HG03469 (cell line): ENCODE measurements at regions not wholly inside any gene's neighbourhood (a gene's known extent, or its start where the extent isn't known, plus 50 kb on each side); places are given as distances from the start of the nearest gene placed in this dataset.

Experiments used
- ATAC-seq: cut with Tn5 transposase; IDR thresholded peaks from one replicate; pipeline ENCODE4 v1.9.1; 2021; ENCODE audit warnings: mild to moderate bottlenecking, moderate library complexity, moderate number of reproducible peaks; ENCODE audit not compliant: unreplicated experiment

DNA sequence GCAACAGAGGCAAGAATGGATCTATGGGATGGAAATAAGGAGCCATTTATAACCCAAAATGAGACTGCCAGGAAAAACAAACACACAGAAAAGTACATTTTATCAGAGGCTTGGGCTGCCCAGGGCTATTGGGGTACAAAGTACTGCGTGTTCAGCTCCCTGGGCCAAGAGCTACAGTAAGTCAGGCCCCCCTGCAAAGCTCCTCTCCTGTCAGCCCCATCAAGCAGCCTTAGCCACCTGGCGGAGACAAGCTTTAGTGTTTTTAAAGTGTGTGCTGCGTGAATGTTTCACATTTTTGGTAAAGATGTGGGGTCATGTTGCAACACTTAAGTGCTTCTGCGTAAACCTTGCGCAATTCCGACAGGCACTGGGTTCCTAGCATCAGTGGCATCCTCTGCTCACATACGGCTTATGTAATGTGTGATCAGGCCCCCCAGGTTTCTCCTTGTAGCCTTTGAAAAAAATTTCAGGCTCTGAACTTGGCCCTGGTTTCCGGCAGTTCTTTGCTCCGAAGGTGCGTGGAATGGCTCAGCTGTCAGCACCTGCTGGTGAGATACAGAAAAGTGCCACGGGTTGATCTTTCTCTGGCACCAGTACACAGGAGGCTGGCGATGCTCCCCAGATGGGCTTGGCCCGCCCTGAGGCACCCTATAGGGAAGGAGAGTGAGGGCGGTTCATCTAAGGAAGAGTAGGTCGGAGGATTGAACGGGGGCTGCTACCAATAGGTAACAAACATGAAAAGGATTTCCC, 198.7 kb upstream of the EEA1 start:
- no peak for ATAC-seq

DNA sequence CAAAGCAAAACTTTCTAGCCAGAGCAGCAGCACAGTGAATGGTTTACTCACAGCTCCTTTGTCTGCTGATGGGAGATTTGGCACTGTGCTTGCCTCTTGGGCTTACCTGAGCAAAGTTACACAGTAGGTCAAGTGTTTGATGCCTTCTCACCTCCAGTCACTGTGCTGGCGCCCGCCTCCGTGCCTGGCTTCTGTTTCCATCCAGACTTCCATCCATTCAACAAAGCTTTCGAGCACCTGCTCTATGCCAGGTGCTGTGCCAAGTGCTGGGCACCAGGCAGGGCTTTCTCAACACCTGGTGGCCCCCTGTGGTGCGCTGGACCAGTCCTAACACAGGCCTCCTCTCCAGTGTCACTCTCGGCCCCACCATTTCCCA, 199.2 kb upstream of the EEA1 start:
- ATAC-seq, result no peak

DNA sequence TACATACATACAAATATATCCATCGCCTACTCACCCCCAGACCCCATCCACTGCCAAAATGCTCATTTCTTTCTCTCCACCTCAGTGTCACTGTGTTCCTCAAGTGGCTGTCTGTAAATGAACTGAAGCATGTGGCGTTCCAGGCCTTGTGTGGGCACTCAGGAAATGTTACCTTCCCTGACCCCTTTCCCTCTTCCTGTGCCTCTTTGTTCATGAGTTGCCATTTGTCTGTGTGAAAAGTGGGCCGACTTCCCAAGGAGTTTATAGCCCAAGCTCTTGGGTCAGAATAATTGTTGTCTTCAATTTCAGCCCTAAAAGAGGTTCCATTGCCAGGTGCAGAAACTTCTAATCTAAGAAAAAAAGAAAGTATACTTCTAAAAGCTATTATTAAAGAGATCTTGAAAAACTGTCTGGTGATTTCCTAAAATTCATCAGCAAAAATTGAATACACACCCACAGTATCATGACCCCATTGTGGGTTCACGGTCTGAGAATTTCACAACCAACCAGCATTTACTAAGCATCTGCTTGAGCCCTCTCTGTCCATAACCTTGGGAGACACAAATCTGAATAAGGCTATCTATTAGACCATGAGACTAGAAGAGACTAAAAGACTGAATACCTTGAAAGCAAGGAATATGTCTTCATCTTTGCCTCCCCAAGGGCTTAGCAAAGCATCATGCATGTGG, 201.4 kb upstream of the EEA1 start:
- ATAC-seq, result no peak

DNA sequence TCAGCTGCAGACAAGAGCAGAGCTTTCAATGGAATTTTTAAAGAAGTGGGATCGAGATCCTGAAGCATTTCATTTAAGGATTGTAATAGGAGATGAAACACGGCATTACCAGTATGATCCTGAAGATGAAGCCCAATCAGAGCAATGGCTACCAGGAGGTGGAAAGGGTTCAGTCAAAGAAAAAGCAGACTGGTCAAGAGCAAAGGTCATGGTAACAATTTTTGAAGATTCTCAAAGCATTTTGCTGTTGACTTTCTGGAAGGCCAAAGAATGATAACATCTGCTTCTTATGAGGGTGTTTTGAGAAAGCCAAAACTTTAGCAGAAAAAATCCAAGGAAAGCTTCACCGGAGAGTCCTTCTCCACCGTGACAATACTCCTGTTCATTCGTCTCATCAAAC, 204.3 kb upstream of the EEA1 start:
- ATAC-seq, result no peak

DNA sequence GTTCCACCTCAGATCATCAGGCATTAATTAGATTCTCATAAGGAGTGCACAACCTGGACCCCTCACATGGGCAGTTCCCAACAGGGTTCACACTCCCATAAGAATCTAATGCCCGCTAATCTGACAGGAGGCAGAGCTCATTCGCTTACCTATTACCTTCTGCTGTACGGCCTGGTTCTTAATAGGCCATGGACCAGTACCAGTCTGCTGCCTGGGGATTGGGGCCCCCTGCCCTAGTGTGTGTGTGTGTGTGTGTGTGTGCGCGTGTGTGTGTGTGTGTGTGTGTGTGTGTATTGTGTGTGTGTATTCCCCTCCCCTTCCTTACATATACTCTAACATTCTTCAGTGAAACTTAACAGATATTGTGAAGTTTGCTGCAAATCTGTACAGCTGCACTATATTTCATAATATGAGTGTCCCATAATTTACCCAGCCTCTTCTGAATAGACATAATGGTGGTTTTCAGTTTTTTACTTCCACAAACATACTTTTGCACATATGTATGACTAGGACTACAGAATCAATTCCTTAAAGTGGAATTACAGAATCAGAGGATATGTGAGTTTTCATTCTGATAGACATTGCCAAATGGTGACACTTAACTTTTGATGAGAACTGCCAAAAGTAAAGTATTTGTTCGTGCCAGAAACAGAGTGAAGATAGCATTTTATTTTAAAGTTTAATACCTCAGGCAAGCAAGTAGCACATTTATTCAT, 205.2 kb upstream of the EEA1 start:
- no peak for ATAC-seq

DNA sequence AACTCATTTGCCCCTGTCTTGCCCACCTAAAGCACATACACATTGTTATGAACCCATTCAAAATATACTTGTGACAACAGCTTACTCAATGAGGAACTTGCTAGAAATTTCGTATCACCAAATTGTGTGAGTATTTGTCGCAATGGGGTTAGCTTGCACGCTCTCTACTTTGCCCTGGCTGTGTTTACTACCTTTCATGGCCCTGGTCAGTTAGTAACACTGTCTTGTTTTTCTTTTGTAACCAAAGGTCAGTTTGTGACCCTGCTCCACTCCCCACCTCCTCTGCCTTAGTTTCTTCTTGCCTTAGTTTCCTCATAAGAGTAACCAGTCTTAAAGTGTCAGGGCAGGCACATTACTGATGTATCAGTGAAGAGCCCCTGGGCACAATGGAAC, 205.8 kb upstream of the EEA1 start:
- ATAC-seq, result no peak

DNA sequence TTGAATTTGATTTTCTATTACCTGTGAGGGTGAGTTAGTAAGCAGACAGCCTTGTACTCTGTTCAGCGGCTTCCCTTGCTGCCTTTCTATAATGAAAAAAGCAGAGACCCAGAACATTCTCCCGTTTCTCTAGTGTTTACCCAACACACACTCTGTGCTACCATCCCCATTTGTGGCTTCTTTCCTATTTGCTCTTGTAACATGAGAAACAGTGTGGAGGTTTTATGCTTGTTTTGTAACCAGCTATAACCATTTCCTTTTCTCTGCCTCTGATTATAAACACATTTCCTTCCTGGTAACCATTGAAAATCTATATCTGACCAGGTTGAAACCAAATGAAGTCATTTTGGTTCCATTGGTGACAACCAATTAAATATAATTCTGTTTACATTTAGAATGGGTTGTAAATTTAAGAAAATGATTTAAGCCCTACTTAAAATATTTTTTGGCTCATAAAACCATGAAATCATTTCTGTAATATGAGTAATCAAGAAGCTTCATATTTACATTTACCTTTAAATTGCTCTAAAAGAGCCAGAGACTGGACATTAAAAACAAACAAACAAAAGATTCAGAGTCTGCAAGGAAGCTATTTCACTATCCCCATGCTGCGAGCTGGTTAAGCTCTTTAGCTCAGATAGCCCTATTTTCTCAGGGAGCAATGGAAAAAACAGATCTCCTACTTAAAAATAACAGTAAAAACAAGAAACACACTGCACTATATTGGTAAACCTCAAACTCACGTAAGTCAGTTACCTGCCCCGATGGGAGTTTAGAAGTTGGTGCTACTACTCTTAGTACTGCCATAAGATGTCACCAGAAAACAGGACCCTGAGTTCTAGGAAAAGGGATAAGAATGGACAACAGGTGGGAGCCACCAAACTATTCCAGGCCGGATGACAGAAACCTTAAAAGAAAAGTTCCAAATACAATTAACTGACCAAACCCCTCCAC, 206.5 kb upstream of the EEA1 start:
- ATAC-seq, result no peak

DNA sequence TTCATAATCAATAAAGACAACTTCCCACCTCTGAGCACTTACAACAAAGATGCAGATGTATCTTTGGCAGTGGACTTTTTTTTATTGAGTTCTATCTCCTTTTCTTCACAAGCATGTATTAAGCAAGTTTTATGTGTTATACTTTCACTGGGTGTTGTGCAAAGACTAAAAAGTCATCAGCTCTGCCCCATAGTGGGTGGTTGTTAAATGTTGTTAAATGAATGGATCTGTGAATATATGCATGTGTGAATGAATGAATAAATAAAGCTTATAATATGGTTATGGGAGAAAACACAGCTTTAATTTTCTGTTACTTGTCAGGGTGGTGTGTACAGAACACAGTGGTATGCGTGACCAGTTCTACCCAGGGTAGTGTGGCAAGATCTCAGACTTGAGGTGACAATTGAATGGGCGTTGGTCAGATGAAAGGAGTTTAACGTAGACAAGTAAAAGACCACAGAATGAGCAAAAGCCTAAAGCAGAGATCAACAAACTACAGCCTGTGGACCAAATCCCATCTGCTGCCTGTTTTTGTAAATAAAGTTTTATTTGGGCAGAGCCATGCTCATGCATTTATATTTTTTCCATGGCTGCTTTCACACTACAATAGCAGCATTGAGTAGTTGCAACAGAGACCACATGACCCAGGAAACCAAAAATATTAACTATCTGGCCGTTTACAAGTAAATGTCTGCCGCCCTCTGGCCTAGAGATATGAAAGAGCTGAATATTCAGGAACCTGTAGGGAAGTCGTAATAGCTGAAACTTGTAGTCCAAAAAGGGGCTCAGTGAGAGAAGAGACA, 207.4 kb upstream of the EEA1 start:
- no peak for ATAC-seq

DNA sequence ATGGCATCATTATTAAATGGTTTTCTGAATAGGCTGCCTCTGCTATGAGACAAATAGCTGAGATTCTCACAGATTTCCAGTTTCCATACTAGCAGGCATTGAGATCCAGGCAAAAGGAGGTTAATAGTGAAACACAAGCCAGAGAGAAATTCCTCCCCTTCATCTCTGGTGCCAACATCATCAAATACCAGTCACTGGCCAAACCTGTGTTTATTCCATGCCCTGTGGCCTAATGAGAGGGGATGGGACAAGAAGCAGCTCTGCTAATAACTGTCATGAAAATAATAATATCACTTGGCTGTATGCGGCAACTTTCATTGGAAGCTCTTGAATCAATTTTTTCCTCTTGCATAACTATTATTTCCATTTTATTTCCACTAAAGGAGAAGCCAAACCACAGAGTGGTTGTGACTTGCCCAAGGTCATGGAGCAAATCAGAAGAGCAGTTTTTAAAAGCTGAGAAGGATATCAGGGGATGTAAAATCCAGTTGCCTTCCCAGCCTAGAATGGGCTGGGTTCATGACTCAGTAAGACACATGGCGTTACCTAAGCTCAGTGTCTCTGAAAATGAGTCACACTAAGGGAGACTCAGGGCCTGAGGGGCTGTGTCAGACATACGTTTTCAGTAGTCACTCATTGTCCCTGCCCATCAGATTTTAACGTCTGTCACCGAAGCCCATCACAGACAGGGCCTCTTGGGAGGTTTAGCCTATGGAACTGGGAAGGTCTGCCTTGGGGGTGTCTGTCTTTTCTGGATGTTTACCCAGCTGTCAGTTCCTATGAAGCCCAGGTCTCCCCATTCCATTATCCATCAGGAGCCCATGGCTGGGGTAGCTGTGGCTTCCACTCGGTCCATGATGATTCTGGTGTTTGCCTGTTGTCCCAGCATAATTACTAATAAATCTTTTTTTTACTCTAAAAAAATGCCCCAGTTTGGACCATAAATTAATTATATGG, 208.8 kb upstream of the EEA1 start:
- no peak for ATAC-seq

DNA sequence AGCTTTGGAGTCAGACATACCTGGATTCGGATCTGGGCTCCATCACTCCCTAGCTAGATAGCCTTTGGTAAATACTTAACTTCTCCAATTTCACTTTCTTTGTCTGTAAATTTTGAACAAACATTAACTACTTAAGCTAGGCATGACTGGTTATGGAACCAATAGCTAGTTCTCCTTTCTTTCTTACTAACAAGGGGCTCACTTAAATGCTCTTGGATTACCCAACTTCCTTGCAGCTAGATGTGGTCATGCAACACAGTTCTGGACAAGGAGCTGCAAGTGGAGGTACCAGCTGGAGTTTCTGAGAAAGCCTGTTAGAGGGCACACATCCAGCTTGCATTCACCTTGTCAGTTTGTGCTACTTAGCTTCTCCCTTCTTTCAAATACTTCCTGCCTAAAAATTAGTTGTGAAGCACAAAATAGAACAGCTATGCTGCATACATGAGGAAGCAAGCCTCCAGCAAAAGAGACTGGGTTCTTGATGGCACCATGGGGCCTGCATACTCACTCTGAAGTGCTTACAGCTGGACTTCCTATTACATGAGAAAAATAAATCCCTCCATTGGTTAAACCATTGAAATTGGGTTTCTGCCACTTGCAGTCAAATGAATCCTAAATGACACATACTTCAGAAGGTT, 210.1 kb upstream of the EEA1 start:
- ATAC-seq, result peak; percentile 68

DNA sequence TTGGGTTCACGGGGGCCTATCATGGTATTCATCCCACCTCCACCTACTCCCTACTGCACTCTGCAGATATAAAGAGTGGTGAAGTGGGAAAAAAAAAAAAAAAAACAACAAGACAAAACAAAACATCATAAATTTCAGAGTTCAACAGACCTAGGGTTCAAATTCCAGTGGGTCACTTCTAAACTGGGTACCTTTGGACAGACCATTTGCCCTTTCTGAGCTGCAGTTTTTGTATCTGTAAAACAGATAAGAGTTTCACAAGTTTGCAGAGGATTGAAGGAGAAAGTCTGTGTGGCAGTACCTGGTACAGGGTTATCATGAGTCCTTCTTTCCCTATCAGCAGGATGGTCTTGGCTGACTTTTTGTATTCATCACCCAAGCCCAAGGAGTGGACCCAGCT, 211.2 kb upstream of the EEA1 start:
- no peak for ATAC-seq

DNA sequence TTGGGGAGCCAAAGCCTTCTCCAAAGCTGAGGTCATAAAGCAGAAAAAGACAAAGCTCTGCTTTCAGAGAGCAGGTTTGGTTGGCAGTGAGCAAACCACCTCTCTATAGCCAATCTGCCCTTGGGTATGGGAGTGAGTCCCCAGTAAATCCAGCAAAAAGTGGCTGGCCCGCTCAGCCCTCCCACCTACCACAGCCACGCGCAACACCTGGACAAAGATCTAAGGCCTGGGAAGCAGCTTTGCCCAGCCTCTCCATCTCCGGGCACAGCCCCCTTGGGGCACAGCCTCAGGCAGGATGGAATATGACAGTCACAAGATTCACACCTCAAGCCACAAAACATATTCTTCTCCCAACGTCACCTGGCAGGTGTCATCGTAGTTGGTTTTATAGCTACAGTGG, 211.7 kb upstream of the EEA1 start:
- no peak for ATAC-seq

DNA sequence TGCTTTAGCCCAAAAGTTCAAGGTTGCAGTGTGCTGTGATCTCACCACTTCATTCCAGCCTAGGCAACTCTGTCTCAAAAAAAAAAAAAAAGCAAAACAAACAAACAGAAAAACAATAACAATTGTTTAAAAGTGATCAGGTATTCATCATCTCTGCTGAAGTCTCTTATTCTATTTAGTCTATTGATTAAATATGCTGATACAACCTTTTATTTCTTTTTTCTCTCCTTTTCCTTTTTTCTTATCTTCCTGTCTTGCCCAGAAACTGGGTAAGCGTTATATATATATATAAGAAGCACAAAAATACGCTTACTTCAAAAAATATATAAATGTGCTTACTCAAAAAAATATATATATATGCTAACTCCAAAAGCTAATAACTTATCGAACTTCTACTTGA, 213.8 kb upstream of the EEA1 start:
- ATAC-seq, result no peak

DNA sequence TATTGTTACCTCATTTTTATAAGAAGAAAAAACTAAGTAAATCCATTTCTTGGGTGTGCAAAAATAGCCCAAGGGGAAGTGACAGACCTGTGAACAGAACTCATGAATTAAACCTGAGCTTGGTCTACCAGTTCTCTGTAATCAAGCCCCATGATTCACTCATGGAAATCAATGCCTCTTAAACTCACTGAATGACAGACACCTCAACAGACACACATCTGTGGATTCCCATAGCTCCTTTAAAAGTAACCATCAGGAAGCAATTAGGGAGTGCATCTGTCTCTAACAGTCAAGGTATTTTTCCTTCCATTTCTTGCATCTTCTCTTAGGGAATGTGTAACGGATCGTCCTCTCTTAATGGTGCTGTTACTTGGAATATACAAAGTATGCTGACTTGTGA, 215.0 kb upstream of the EEA1 start:
- ATAC-seq, result no peak

DNA sequence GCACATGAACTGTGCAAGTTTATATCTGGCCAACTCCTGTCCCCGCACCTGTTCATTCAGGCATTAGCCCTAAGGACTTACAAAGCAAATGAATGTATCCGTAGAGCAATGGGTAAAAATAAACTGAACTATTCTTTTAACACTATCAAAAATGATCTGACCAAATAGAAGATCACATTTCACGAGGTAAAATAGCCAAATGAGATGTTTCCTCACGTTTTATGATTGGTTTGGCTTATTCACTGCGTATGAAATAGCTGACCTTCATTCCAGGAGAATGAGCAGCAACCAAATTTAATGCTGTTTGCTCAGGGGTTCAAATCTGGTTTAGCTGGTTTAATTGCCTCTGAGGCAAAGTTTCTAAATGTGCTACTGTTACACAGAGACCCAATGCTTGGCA, 216.0 kb upstream of the EEA1 start:
- no peak for ATAC-seq

DNA sequence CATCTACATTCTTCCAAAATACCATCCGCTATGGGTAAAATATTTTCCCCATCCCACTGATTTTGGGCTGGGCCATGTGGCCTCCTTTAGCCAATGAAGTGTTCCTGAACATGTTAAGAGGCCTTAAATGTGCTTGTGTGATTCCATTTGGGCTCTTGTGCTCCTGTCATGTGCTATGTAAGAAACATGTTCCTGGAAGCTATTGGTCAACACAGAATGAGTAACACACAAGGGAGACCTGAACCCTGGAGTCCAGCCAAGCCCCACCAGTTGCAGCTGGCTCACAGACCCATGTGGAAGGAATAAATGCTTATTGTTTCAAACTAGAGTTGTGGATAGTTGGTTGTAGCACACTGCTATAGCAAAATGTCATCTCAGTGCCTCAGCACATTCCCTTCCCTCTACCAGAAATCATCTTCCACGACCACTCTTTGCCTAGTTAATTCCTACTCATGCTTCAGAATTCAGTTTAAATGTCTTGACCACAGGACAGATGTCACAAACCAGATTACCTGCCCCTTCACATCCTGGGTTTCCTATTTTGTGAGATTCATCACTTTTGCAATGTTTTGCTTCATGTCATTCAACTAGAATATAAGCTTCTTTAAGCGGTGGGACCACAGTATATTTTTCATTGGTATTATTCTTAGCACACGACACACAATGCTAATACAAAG, 217.3 kb upstream of the EEA1 start:
- ATAC-seq, result no peak

DNA sequence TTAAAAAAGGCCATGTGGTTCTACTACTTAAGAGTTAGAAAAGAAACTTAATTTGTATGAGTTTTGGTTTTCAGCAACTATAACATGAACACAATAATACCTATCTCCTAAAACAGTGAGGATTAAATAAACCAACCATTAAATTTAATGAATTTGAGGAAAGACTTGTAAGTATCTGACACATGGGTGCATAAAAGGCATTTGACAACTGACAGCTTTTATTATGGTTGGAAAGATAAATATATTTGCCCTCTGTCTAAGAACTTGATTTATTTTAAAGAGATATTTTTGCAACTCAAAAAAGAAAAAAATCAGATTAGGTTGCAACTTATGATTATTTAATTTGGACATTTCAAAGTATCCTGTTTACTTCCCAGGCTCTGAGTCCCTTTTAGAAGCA, 217.9 kb upstream of the EEA1 start:
- no peak for ATAC-seq

DNA sequence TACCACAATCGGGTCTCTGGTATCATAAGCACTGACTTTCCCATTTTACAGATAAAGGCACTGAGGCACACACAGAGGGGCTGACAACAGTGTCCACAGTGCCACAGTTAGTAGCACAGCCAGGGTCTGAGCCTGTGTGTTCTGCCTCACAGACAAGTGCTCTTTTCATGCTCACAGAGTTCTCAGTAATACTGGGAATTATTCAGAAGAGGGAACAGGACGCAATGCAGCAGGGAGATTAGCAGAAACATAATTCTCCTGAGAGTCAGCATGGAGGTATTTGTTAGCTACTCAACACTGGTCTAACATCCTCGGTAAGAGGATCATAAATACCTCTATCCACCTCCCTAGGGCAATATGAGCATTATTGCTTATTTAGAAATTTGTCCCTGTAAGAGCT, 219.3 kb upstream of the EEA1 start:
- ATAC-seq, result no peak
